ENCODE measurements at regions not wholly inside any gene's neighbourhood (a gene's known extent, or its start where the extent isn't known, plus 50 kb on each side); places are given as distances from the start of the nearest gene placed in this dataset.
"Not testable (repeated sequence)": the region's sequence is repeated elsewhere in the genome, so short reads cannot be mapped to it uniquely, and the experiment has no call there.

GRCh38 chrX:152079768-152080167 lies 58.6 kb downstream of the MAGEA10 start:
- no peaks in the 10 kb centered on the region for H3K27me3 ChIP-seq (ENCODE audit: control insufficient read depth, insufficient read depth, low read length)
- H3K27ac ChIP-seq (ENCODE audit: low read depth, low read length) = no peak overlapping the region
- peaks cover 33% of the 10 kb centered on the region for H3K9me3 ChIP-seq (ENCODE audit: control insufficient read depth, insufficient read depth, low read length)

GRCh38 chrX:152074163-152074562 lies 64.2 kb downstream of the MAGEA10 start:
- no peak overlapping the region for H3K9ac ChIP-seq (ENCODE audit: low read depth, low read length)
- H3K9me3 ChIP-seq (ENCODE audit: control insufficient read depth, insufficient read depth, low read length) = peaks cover 32% of the 10 kb centered on the region
- H3K36me3 ChIP-seq (ENCODE audit: control insufficient read depth, insufficient read depth, low read length) = no peaks in the 10 kb centered on the region
- no peaks in the 10 kb centered on the region for H3K27me3 ChIP-seq (ENCODE audit: control insufficient read depth, insufficient read depth, low read length)
- no peak overlapping the region for H3K4me3 ChIP-seq (ENCODE audit: low read depth, low read length)
- no peaks in the 10 kb centered on the region for H3K4me1 ChIP-seq (ENCODE audit: control insufficient read depth, insufficient read depth, low read length)
- H3K27ac ChIP-seq (ENCODE audit: low read depth, low read length) = no peak overlapping the region

More at GRCh38 chrX:152079768-152080167, 58.6 kb downstream of the MAGEA10 start:
- Histone ChIP-seq H3K4me1 (ENCODE audit: control insufficient read depth, insufficient read depth, low read length) (no peaks in the 10 kb centered on the region), H3K9ac (ENCODE audit: low read depth, low read length) (no peak overlapping the region), H3K4me3 (ENCODE audit: low read depth, low read length) (no peak overlapping the region), H3K36me3 (ENCODE audit: control insufficient read depth, insufficient read depth, low read length) (no peaks in the 10 kb centered on the region)

GRCh38 chrX:152072236-152072635 lies 66.1 kb downstream of the MAGEA10 start:
- H3K27me3 ChIP-seq (ENCODE audit: control insufficient read depth, insufficient read depth, low read length) = no peaks in the 10 kb centered on the region
- no peaks in the 10 kb centered on the region for H3K4me1 ChIP-seq (ENCODE audit: control insufficient read depth, insufficient read depth, low read length)
- H3K4me3 ChIP-seq (ENCODE audit: low read depth, low read length) = no peak overlapping the region
- peaks cover 33% of the 10 kb centered on the region for H3K9me3 ChIP-seq (ENCODE audit: control insufficient read depth, insufficient read depth, low read length)
- no peak overlapping the region for H3K9ac ChIP-seq (ENCODE audit: low read depth, low read length)
- H3K27ac ChIP-seq (ENCODE audit: low read depth, low read length) = no peak overlapping the region
- H3K36me3 ChIP-seq (ENCODE audit: control insufficient read depth, insufficient read depth, low read length) = no peaks in the 10 kb centered on the region

GRCh38 chrX:152070144-152070543 lies 68.2 kb downstream of the MAGEA10 start:
- H3K27ac ChIP-seq (ENCODE audit: low read depth, low read length) = no peak overlapping the region
- H3K4me3 ChIP-seq (ENCODE audit: low read depth, low read length) = no peak overlapping the region
- no peak overlapping the region for H3K9ac ChIP-seq (ENCODE audit: low read depth, low read length)
- no peaks in the 10 kb centered on the region for H3K36me3 ChIP-seq (ENCODE audit: control insufficient read depth, insufficient read depth, low read length)
- H3K4me1 ChIP-seq (ENCODE audit: control insufficient read depth, insufficient read depth, low read length) = no peaks in the 10 kb centered on the region
- H3K9me3 ChIP-seq (ENCODE audit: control insufficient read depth, insufficient read depth, low read length) = peaks cover 33% of the 10 kb centered on the region
- no peaks in the 10 kb centered on the region for H3K27me3 ChIP-seq (ENCODE audit: control insufficient read depth, insufficient read depth, low read length)

- H3K27ac ChIP-seq (ENCODE audit: low read depth, low read length) = no peak overlapping the region
- H3K4me1 ChIP-seq (ENCODE audit: control insufficient read depth, insufficient read depth, low read length) = no peaks in the 10 kb centered on the region
- H3K4me3 ChIP-seq (ENCODE audit: low read depth, low read length) = no peak overlapping the region
- peaks cover 31% of the 10 kb centered on the region for H3K9me3 ChIP-seq (ENCODE audit: control insufficient read depth, insufficient read depth, low read length)
- H3K9ac ChIP-seq (ENCODE audit: low read depth, low read length) = no peak overlapping the region
- H3K36me3 ChIP-seq (ENCODE audit: control insufficient read depth, insufficient read depth, low read length) = no peaks in the 10 kb centered on the region
- no peaks in the 10 kb centered on the region for H3K27me3 ChIP-seq (ENCODE audit: control insufficient read depth, insufficient read depth, low read length)
Measured at GRCh38 chrX:152061557-152061956, 76.8 kb downstream of the MAGEA10 start.

- no peaks in the 10 kb centered on the region for H3K36me3 ChIP-seq (ENCODE audit: control insufficient read depth, insufficient read depth, low read length)
- H3K9me3 ChIP-seq (ENCODE audit: control insufficient read depth, insufficient read depth, low read length) = peaks cover 31% of the 10 kb centered on the region
- no peaks in the 10 kb centered on the region for H3K27me3 ChIP-seq (ENCODE audit: control insufficient read depth, insufficient read depth, low read length)
- no peak overlapping the region for H3K4me3 ChIP-seq (ENCODE audit: low read depth, low read length)
- no peaks in the 10 kb centered on the region for H3K4me1 ChIP-seq (ENCODE audit: control insufficient read depth, insufficient read depth, low read length)
- H3K27ac ChIP-seq (ENCODE audit: low read depth, low read length) = no peak overlapping the region
- no peak overlapping the region for H3K9ac ChIP-seq (ENCODE audit: low read depth, low read length)
Measured at GRCh38 chrX:152061083-152061482, 77.3 kb downstream of the MAGEA10 start.

GRCh38 chrX:152050623-152051022 lies 76.1 kb upstream of the GABRE start:
- not testable (repeated sequence) for H3K36me3 ChIP-seq (ENCODE audit: control insufficient read depth, insufficient read depth, low read length); H3K4me1 ChIP-seq (ENCODE audit: control insufficient read depth, insufficient read depth, low read length); H3K27me3 ChIP-seq (ENCODE audit: control insufficient read depth, insufficient read depth, low read length); H3K4me3 ChIP-seq (ENCODE audit: low read depth, low read length); H3K27ac ChIP-seq (ENCODE audit: low read depth, low read length); H3K9ac ChIP-seq (ENCODE audit: low read depth, low read length)
- H3K9me3 ChIP-seq (ENCODE audit: control insufficient read depth, insufficient read depth, low read length) = peaks cover 64% of the 10 kb centered on the region

- H3K9ac ChIP-seq (ENCODE audit: low read depth, low read length) = no peak overlapping the region
Measured at GRCh38 chrX:152044383-152044782, 69.9 kb upstream of the GABRE start.

GRCh38 chrX:152038804-152039203 lies 64.3 kb upstream of the GABRE start:
- no peak overlapping the region for H3K27ac ChIP-seq (ENCODE audit: low read depth, low read length)
- H3K27me3 ChIP-seq (ENCODE audit: control insufficient read depth, insufficient read depth, low read length) = no peaks in the 10 kb centered on the region
- no peaks in the 10 kb centered on the region for H3K36me3 ChIP-seq (ENCODE audit: control insufficient read depth, insufficient read depth, low read length)
- peaks cover 58% of the 10 kb centered on the region for H3K9me3 ChIP-seq (ENCODE audit: control insufficient read depth, insufficient read depth, low read length)
- H3K9ac ChIP-seq (ENCODE audit: low read depth, low read length) = no peak overlapping the region
- H3K4me3 ChIP-seq (ENCODE audit: low read depth, low read length) = no peak overlapping the region
- no peaks in the 10 kb centered on the region for H3K4me1 ChIP-seq (ENCODE audit: control insufficient read depth, insufficient read depth, low read length)

More at GRCh38 chrX:152044383-152044782, 69.9 kb upstream of the GABRE start:
- H3K9me3 ChIP-seq (ENCODE audit: control insufficient read depth, insufficient read depth, low read length) = peaks cover 64% of the 10 kb centered on the region
- no peaks in the 10 kb centered on the region for H3K27me3 ChIP-seq (ENCODE audit: control insufficient read depth, insufficient read depth, low read length)
- no peak overlapping the region for H3K27ac ChIP-seq (ENCODE audit: low read depth, low read length)
- no peak overlapping the region for H3K4me3 ChIP-seq (ENCODE audit: low read depth, low read length)
- no peaks in the 10 kb centered on the region for H3K4me1 ChIP-seq (ENCODE audit: control insufficient read depth, insufficient read depth, low read length)
- H3K36me3 ChIP-seq (ENCODE audit: control insufficient read depth, insufficient read depth, low read length) = no peaks in the 10 kb centered on the region

GRCh38 chrX:152037183-152037582 lies 62.7 kb upstream of the GABRE start:
- Histone ChIP-seq H3K27me3 (ENCODE audit: control insufficient read depth, insufficient read depth, low read length) (no peaks in the 10 kb centered on the region), H3K9ac (ENCODE audit: low read depth, low read length) (no peak overlapping the region), H3K27ac (ENCODE audit: low read depth, low read length) (no peak overlapping the region), H3K4me3 (ENCODE audit: low read depth, low read length) (no peak overlapping the region), H3K36me3 (ENCODE audit: control insufficient read depth, insufficient read depth, low read length) (no peaks in the 10 kb centered on the region), H3K9me3 (ENCODE audit: control insufficient read depth, insufficient read depth, low read length) (peaks cover 50% of the 10 kb centered on the region), H3K4me1 (ENCODE audit: control insufficient read depth, insufficient read depth, low read length) (no peaks in the 10 kb centered on the region)

- not testable (repeated sequence) for H3K4me1 ChIP-seq (ENCODE audit: control insufficient read depth, insufficient read depth, low read length); H3K36me3 ChIP-seq (ENCODE audit: control insufficient read depth, insufficient read depth, low read length); H3K4me3 ChIP-seq (ENCODE audit: low read depth, low read length); H3K9ac ChIP-seq (ENCODE audit: low read depth, low read length); H3K27ac ChIP-seq (ENCODE audit: low read depth, low read length); H3K27me3 ChIP-seq (ENCODE audit: control insufficient read depth, insufficient read depth, low read length)
- peaks cover 38% of the 10 kb centered on the region for H3K9me3 ChIP-seq (ENCODE audit: control insufficient read depth, insufficient read depth, low read length)
Measured at GRCh38 chrX:152031346-152031745, 56.9 kb upstream of the GABRE start.

GRCh38 chrX:152028579-152028978 lies 54.1 kb upstream of the GABRE start:
- Histone ChIP-seq H3K27me3 (ENCODE audit: control insufficient read depth, insufficient read depth, low read length) (no peaks in the 10 kb centered on the region), H3K4me3 (ENCODE audit: low read depth, low read length) (no peak overlapping the region), H3K9me3 (ENCODE audit: control insufficient read depth, insufficient read depth, low read length) (peaks cover 54% of the 10 kb centered on the region), H3K27ac (ENCODE audit: low read depth, low read length) (no peak overlapping the region), H3K36me3 (ENCODE audit: control insufficient read depth, insufficient read depth, low read length) (no peaks in the 10 kb centered on the region), H3K4me1 (ENCODE audit: control insufficient read depth, insufficient read depth, low read length) (no peaks in the 10 kb centered on the region), H3K9ac (ENCODE audit: low read depth, low read length) (no peak overlapping the region)

Measured in HUES48 (cell line).